SH-SY5Y (cell line): ENCODE measurements at regions not wholly inside any gene's neighbourhood (a gene's known extent, or its start where the extent isn't known, plus 50 kb on each side); places are given as distances from the start of the nearest gene placed in this dataset.
A peak's percentile ranks its signal among the peaks of the same experiment; 100 is the strongest.

Source experiments
- GATA2 ChIP-seq: IDR thresholded peaks from 2 replicates; pipeline ENCODE4 v1.6.1; 2011; ENCODE audit warnings: mild to moderate bottlenecking, low read depth, low read length
- GATA3 ChIP-seq: IDR thresholded peaks from 2 replicates; pipeline ENCODE4 v1.6.1; 2011; ENCODE audit warnings: low read depth, mild to moderate bottlenecking, low read length, moderate library complexity

GRCh38 chr1:217191441-217191840 is 439.4 kb downstream of the GPATCH2 start:
- TF ChIP-seq GATA3 (no peak), GATA2 (no peak)

GRCh38 chr1:217190359-217190758 is 440.5 kb downstream of the GPATCH2 start:
- TF ChIP-seq GATA2 (no peak), GATA3 (no peak)

GRCh38 chr1:217189362-217189761 is 441.5 kb downstream of the GPATCH2 start:
- no peak for TF ChIP-seq GATA3
- TF ChIP-seq GATA2, result no peak

- TF ChIP-seq GATA2 (no peak), GATA3 (no peak)
These were observed 442.3 kb downstream of the GPATCH2 start for GRCh38 chr1:217188280-217189237.

GRCh38 chr1:217186664-217187063 is 444.2 kb downstream of the GPATCH2 start:
- no peak for TF ChIP-seq GATA2
- TF ChIP-seq GATA3, result no peak

GRCh38 chr1:217184854-217185253 is 446.0 kb downstream of the GPATCH2 start:
- no peak for TF ChIP-seq GATA2
- TF ChIP-seq GATA3, result no peak

GRCh38 chr1:217182992-217183391 is 447.9 kb downstream of the GPATCH2 start:
- TF ChIP-seq GATA3 (no peak), GATA2 (no peak)

GRCh38 chr1:217181756-217182155 is 449.1 kb downstream of the GPATCH2 start:
- TF ChIP-seq GATA3 (no peak), GATA2 (no peak)

GRCh38 chr1:217181176-217181746 is 449.6 kb downstream of the GPATCH2 start:
- TF ChIP-seq GATA3, result peak; percentile 78
- no peak for TF ChIP-seq GATA2

GRCh38 chr1:217180443-217180842 is 450.4 kb downstream of the GPATCH2 start:
- TF ChIP-seq GATA2 (peak; percentile 99), GATA3 (peak; percentile 100)

- TF ChIP-seq GATA2, result no peak
- no peak for TF ChIP-seq GATA3
These were observed 441.2 kb upstream of the ESRRG start for GRCh38 chr1:217164403-217164802.

GRCh38 chr1:217153361-217153760 is 430.1 kb upstream of the ESRRG start:
- TF ChIP-seq GATA2 (no peak), GATA3 (no peak)

- TF ChIP-seq GATA3 (no peak), GATA2 (no peak)
These were observed 427.1 kb upstream of the ESRRG start for GRCh38 chr1:217150366-217150765.

- TF ChIP-seq GATA2 (no peak), GATA3 (no peak)
These were observed 426.6 kb upstream of the ESRRG start for GRCh38 chr1:217149791-217150190.

- TF ChIP-seq GATA3 (no peak), GATA2 (no peak)
These were observed 418.5 kb upstream of the ESRRG start for GRCh38 chr1:217141711-217142110.
